MV-4-11 (cell line): ENCODE measurements at regions not wholly inside any gene's neighbourhood (a gene's known extent, or its start where the extent isn't known, plus 50 kb on each side); places are given as distances from the start of the nearest gene placed in this dataset.
"Not testable (repeated sequence)": the region's sequence is repeated elsewhere in the genome, so short reads cannot be mapped to it uniquely, and the experiment has no call there.

ENCODE experiments used
- DNase-seq: peaks from one replicate; lab custom pipeline; 2025; lab: John Stamatoyannopoulos, UW

- no peak for DNase-seq
Observed at GRCh38 chr13:74246487-74246886, 112.3 kb upstream of the KLF12 start.

GRCh38 chr13:74243637-74244526 is 109.7 kb upstream of the KLF12 start:
- no peak for DNase-seq

- not testable (repeated sequence) for DNase-seq
Observed at GRCh38 chr13:74241343-74241742, 107.1 kb upstream of the KLF12 start.

- no peak for DNase-seq
Observed at GRCh38 chr13:74230984-74231501, 96.8 kb upstream of the KLF12 start.

GRCh38 chr13:74229242-74229641 is 95.0 kb upstream of the KLF12 start:
- DNase-seq = no peak

- no peak for DNase-seq
Observed at GRCh38 chr13:74227476-74228158, 93.4 kb upstream of the KLF12 start.

- no peak for DNase-seq
Observed at GRCh38 chr13:74226791-74227475, 92.7 kb upstream of the KLF12 start.

- no peak for DNase-seq
Observed at GRCh38 chr13:74221752-74222151, 87.5 kb upstream of the KLF12 start.

GRCh38 chr13:74219566-74219965 is 85.4 kb upstream of the KLF12 start:
- no peak for DNase-seq

GRCh38 chr13:74218291-74218690 is 84.1 kb upstream of the KLF12 start:
- no peak for DNase-seq

- no peak for DNase-seq
Observed at GRCh38 chr13:74217811-74218210, 83.6 kb upstream of the KLF12 start.

- no peak for DNase-seq
Observed at GRCh38 chr13:74215420-74215819, 81.2 kb upstream of the KLF12 start.

GRCh38 chr13:74214321-74214720 is 80.1 kb upstream of the KLF12 start:
- no peak for DNase-seq

- no peak for DNase-seq
Observed at GRCh38 chr13:74210693-74211393, 76.6 kb upstream of the KLF12 start.

GRCh38 chr13:74206855-74207254 is 72.7 kb upstream of the KLF12 start:
- DNase-seq = no peak

- no peak for DNase-seq
Observed at GRCh38 chr13:74206061-74206561, 71.9 kb upstream of the KLF12 start.

GRCh38 chr13:74205313-74205690 is 71.1 kb upstream of the KLF12 start:
- DNase-seq = no peak

- DNase-seq = no peak
Observed at GRCh38 chr13:74204602-74205312, 70.6 kb upstream of the KLF12 start.

- no peak for DNase-seq
Observed at GRCh38 chr13:74203576-74203975, 69.4 kb upstream of the KLF12 start.

- DNase-seq = no peak
Observed at GRCh38 chr13:74202129-74202813, 68.1 kb upstream of the KLF12 start.

- no peak for DNase-seq
Observed at GRCh38 chr13:74201530-74201929, 67.3 kb upstream of the KLF12 start.
